ENCODE measurements at regions not wholly inside any gene's neighbourhood (a gene's known extent, or its start where the extent isn't known, plus 50 kb on each side); places are given as distances from the start of the nearest gene placed in this dataset.
"Not testable (repeated sequence)": the region's sequence is repeated elsewhere in the genome, so short reads cannot be mapped to it uniquely, and the experiment has no call there.

DNA sequence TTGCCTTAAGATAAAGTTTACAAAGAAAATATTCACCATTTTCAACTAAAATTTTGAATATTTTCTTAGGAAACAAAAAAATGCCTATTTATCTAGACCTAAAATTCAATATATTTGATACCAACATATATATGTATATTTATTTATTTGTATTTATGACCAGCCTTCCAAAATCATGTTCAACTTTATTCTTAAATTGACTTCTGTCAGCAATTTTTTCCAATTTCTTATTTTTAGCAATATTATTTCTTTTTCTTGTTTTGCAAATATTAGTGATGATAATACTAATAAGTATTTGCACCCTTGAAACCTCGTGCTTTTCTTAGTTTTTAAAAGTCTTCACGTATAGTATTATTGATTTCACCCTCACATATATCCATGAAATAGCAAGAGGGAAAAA lies 68.2 kb upstream of the PHLPP1 start:
- Histone ChIP-seq H3K27me3 (no peaks in the 10 kb centered on the region), H2AFZ (no peak overlapping the region), H3K4me3 (no peak overlapping the region), H3K9me2 (replicated peaks; ENCODE audit: insufficient read depth) (no peaks in the 10 kb centered on the region), H3K79me2 (no peaks in the 10 kb centered on the region), H4K20me1 (ENCODE audit: insufficient read depth, poor library complexity, severe bottlenecking) (no peaks in the 10 kb centered on the region), H3K27ac (no peak overlapping the region), H3K9me3 (ENCODE audit: low read depth) (no peaks in the 10 kb centered on the region), H3K4me2 (no peak overlapping the region), H3K4me1 (ENCODE audit: insufficient read depth) (peaks cover 3% of the 10 kb centered on the region), H3K36me3 (replicated peaks; ENCODE audit: insufficient read depth, low read depth) (no peaks in the 10 kb centered on the region)
- WGBS (ENCODE audit: low lambda C conversion rate, missing lambda C conversion rate): 85% methylated on average over 2 of the region's 2 CpGs
- DNase-seq (ENCODE audit: low spot score): no peak
- no peak for TF ChIP-seq EZH2phosphoT487 (IDR thresholded peaks at IDR 0.05; ENCODE audit: low read depth, severe bottlenecking, unreplicated experiment)
- TF ChIP-seq, protein P1, sequence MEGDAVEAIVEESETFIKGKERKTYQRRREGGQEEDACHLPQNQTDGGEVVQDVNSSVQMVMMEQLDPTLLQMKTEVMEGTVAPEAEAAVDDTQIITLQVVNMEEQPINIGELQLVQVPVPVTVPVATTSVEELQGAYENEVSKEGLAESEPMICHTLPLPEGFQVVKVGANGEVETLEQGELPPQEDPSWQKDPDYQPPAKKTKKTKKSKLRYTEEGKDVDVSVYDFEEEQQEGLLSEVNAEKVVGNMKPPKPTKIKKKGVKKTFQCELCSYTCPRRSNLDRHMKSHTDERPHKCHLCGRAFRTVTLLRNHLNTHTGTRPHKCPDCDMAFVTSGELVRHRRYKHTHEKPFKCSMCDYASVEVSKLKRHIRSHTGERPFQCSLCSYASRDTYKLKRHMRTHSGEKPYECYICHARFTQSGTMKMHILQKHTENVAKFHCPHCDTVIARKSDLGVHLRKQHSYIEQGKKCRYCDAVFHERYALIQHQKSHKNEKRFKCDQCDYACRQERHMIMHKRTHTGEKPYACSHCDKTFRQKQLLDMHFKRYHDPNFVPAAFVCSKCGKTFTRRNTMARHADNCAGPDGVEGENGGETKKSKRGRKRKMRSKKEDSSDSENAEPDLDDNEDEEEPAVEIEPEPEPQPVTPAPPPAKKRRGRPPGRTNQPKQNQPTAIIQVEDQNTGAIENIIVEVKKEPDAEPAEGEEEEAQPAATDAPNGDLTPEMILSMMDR (IDR thresholded peaks at IDR 0.05; ENCODE audit: poor library complexity): no peak
- no peak for TF ChIP-seq EZH2 (IDR thresholded peaks at IDR 0.05; ENCODE audit: borderline replicate concordance)

DNA sequence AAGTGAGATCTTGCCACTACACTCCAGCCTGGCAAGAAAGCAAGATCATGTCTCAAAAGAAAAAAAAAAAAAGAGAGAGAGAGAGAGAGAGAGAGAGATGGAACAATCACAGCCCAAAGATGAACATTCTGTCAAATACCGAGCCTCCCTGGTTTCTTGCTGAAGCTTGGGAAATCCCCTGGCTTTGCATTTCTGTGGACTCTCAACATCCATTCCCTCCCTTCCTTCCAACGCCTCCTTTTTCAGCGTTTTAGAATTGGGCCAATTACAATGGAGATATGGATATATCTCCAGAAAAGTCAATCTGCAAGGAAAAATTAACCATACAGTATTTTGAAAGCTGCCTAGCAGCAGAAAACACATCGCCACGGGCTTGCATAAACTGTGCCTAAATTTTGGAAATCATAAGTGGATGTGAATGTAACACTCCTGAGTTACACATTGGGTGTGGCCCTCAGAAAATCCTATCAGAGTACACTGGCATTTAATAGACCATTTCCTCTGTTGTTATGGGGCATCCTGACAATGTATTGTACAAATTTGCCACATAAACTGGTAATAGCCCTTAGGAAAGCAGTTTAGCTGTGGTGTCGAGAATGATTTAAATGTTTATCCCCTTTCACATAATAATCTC lies 67.2 kb upstream of the PHLPP1 start:
- Histone ChIP-seq H3K27ac (no peak overlapping the region), H3K9me2 (replicated peaks; ENCODE audit: insufficient read depth) (no peaks in the 10 kb centered on the region), H3K4me3 (no peak overlapping the region), H3K4me1 (ENCODE audit: insufficient read depth) (peaks cover 3% of the 10 kb centered on the region), H4K20me1 (ENCODE audit: insufficient read depth, poor library complexity, severe bottlenecking) (no peaks in the 10 kb centered on the region), H3K36me3 (replicated peaks; ENCODE audit: insufficient read depth, low read depth) (no peaks in the 10 kb centered on the region), H3K79me2 (no peaks in the 10 kb centered on the region), H3K9me3 (ENCODE audit: low read depth) (no peaks in the 10 kb centered on the region), H3K27me3 (no peaks in the 10 kb centered on the region), H2AFZ (no peak overlapping the region), H3K4me2 (no peak overlapping the region)
- WGBS (ENCODE audit: low lambda C conversion rate, missing lambda C conversion rate): 76% methylated on average over 6 of the region's 6 CpGs
- no peak for DNase-seq (ENCODE audit: low spot score)
- TF ChIP-seq, protein P1 (IDR thresholded peaks at IDR 0.05; ENCODE audit: poor library complexity): no peak
- TF ChIP-seq EZH2 (IDR thresholded peaks at IDR 0.05; ENCODE audit: borderline replicate concordance) (no peak), EZH2phosphoT487 (IDR thresholded peaks at IDR 0.05; ENCODE audit: low read depth, severe bottlenecking, unreplicated experiment) (no peak)

DNA sequence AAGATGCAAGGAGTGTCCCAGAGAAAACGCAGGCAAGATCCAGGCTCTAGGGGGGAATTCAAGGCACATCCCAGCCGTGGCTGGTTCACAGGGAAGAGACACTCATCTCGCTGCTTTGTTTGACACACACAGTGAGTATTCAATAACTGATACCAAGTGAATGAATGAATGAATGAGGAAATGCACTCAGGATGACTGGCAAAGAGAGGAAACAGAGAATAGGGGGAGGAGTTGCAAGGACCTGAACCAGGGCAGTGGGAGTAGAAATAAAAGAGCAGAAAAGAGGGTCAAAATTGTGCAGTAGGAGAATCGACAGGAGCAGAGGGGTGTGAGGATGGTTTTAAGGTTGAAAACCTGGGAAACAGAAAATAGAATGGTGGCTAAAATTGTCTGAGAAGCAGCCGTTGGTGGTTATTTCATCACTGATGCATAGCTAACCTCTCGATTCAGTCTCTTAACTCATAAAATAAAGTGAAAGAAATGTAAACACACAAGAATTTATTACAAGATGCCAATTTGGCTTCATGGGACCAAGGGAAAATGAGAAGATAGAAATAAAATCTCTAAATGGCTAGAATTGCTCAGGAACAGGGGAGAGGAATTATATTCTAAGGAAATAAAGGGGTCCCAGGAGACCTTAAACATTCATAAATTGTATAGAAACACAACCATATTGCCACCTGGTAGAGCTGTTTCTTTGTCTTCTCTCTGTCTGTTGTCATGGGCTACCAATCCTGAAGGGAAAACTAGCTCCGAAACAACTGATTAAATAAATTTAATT lies 63.9 kb upstream of the PHLPP1 start:
- Histone ChIP-seq H3K27ac (no peak overlapping the region), H2AFZ (no peak overlapping the region), H3K4me1 (ENCODE audit: insufficient read depth) (no peaks in the 10 kb centered on the region), H3K79me2 (no peaks in the 10 kb centered on the region), H4K20me1 (ENCODE audit: insufficient read depth, poor library complexity, severe bottlenecking) (no peaks in the 10 kb centered on the region), H3K4me2 (no peak overlapping the region), H3K9me2 (replicated peaks; ENCODE audit: insufficient read depth) (no peaks in the 10 kb centered on the region), H3K27me3 (no peaks in the 10 kb centered on the region), H3K4me3 (no peak overlapping the region), H3K9me3 (ENCODE audit: low read depth) (no peaks in the 10 kb centered on the region), H3K36me3 (replicated peaks; ENCODE audit: insufficient read depth, low read depth) (no peaks in the 10 kb centered on the region)
- DNase-seq (ENCODE audit: low spot score): no peak
- 77% methylated on average over 7 of the region's 7 CpGs for WGBS (ENCODE audit: low lambda C conversion rate, missing lambda C conversion rate)
- TF ChIP-seq, protein P1 (IDR thresholded peaks at IDR 0.05; ENCODE audit: poor library complexity): no peak
- TF ChIP-seq EZH2 (IDR thresholded peaks at IDR 0.05; ENCODE audit: borderline replicate concordance) (no peak), EZH2phosphoT487 (IDR thresholded peaks at IDR 0.05; ENCODE audit: low read depth, severe bottlenecking, unreplicated experiment) (no peak)

DNA sequence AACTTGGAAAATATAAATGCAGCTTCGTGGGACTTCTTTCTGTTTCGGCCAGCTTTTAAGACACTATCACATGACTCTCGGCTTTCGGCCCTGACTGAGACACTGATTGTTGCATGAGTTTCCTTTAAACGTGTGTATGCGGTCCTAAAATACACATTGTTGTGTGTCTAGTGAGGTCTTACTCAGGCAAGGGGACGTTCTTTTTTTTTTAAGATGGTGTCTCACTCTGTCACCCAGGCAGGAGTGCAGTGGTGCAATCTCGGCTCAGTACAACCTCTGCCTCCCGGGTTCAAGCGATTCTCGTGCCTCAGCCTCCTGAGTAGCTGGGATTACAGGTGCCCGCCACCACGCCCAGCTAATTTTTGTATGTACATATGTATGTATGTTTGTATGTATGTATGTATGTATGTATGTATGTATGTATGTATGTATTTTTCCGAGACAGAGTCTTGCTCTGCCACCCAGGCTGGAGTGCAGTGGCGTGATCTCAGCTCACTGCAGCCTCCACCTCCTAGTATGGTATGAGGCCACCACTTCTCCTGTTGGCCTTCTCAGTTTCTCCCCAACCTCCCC lies 63.2 kb upstream of the PHLPP1 start:
- DNase-seq (ENCODE audit: low spot score); H3K4me3 ChIP-seq; H3K9me3 ChIP-seq (ENCODE audit: low read depth); H3K27me3 ChIP-seq; H4K20me1 ChIP-seq (ENCODE audit: insufficient read depth, poor library complexity, severe bottlenecking); H3K27ac ChIP-seq; H3K9me2 ChIP-seq (replicated peaks; ENCODE audit: insufficient read depth); H3K4me2 ChIP-seq; H2AFZ ChIP-seq; H3K4me1 ChIP-seq (ENCODE audit: insufficient read depth); H3K79me2 ChIP-seq; H3K36me3 ChIP-seq (replicated peaks; ENCODE audit: insufficient read depth, low read depth): not testable (repeated sequence)
- WGBS (ENCODE audit: low lambda C conversion rate, missing lambda C conversion rate): 91% methylated on average over 15 of the region's 15 CpGs

Data from hepatocyte (in vitro differentiated cells).